GM10266 (cell line): ENCODE measurements at regions not wholly inside any gene's neighbourhood (a gene's known extent, or its start where the extent isn't known, plus 50 kb on each side); places are given as distances from the start of the nearest gene placed in this dataset.

Experiments used
- DNase-seq: peaks from one replicate; pipeline ENCODE4 v3.0.0; 2012; ENCODE audit errors: extremely low spot score
- TF ChIP-seq, protein P1 (sequence below): IDR thresholded peaks from 2 replicates; pipeline ENCODE4 v1.5.1; 2012; ENCODE audit warnings: mild to moderate bottlenecking, low read depth; ENCODE audit not compliant: control insufficient read depth, insufficient read depth; ENCODE audit errors: missing control alignments

DNA sequence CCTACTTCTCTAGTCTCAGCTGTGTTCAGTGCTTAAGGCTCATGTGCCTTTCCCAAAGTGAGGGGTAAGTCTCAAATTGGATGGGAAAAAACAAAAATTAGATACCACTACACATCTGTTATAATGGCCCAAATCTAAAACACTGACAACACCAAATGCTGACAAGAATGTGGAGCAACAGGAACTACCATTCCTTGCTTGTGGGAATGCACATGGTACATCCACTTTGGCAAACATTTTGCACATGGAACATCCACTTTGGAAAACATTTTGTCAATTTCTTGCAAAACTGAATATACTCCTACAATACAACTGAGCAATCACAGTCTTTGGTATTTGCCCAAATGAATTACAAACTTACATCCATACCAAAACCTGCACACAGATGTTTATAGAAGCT lies 109.3 kb downstream of the TENT5A start:
- no peak for DNase-seq

DNA sequence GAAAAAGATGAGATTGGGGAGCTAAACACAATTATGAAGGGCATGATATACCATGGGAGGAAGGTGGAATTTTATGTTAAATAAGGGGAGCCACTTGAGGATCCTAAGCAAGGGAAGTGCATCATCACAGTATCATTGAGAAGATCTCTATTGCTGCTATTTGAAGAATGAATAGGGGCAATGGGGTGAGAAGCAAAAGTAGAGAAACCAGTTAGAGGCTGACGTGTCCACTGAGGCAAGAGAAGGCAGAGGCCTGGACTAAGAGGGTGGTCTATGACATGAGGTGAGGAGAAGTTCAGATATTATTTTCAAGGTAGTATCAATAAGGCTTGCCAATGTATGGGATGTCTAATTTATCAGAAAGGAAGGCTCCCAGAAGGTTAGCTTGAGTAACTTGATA lies 111.6 kb downstream of the TENT5A start:
- no peak for DNase-seq
- TF ChIP-seq, protein P1, sequence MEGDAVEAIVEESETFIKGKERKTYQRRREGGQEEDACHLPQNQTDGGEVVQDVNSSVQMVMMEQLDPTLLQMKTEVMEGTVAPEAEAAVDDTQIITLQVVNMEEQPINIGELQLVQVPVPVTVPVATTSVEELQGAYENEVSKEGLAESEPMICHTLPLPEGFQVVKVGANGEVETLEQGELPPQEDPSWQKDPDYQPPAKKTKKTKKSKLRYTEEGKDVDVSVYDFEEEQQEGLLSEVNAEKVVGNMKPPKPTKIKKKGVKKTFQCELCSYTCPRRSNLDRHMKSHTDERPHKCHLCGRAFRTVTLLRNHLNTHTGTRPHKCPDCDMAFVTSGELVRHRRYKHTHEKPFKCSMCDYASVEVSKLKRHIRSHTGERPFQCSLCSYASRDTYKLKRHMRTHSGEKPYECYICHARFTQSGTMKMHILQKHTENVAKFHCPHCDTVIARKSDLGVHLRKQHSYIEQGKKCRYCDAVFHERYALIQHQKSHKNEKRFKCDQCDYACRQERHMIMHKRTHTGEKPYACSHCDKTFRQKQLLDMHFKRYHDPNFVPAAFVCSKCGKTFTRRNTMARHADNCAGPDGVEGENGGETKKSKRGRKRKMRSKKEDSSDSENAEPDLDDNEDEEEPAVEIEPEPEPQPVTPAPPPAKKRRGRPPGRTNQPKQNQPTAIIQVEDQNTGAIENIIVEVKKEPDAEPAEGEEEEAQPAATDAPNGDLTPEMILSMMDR = no peak

More for the DNA sequence above, 109.3 kb downstream of the TENT5A start:
- TF ChIP-seq, protein P1 = no peak

DNA sequence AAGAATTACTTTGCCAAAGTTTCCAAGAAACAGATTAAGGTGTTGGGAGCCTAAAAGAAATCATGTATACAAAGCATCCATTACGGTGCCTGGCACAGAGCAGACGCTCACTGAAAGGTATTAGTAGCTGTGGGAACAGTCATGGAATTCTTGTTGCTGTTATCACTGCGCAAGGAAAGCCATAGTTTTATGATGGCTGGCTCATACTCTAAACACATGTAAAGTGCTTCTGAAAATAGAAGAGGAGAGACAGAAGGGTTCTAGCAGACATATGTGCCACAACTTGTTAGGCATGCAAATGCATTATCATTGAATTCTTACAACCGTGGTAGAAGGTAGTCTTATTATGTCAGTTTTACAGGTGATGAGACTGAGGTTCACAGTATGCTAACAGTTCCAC lies 112.4 kb downstream of the TENT5A start:
- no peak for DNase-seq
- TF ChIP-seq, protein P1 = no peak

DNA sequence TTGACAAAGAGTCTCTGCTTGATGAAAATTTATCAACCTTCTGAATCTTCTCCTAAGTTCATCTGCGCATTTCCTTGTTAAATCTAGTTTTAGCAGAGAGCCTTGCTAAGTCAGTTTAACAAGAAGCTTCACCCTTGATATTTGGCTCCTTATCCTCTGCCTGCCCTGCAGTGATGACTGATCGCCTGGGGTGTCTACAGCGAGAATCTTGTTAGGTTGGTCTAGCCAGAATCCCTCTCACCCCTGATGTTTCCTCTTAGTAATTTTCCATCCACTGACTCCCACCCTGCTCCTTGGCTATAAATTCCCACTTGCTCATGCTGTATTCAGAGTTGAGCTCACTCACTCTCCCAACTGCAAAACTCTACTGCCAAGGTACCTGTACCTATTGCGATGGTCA lies 114.1 kb downstream of the TENT5A start:
- no peak for DNase-seq
- TF ChIP-seq, protein P1 = no peak

DNA sequence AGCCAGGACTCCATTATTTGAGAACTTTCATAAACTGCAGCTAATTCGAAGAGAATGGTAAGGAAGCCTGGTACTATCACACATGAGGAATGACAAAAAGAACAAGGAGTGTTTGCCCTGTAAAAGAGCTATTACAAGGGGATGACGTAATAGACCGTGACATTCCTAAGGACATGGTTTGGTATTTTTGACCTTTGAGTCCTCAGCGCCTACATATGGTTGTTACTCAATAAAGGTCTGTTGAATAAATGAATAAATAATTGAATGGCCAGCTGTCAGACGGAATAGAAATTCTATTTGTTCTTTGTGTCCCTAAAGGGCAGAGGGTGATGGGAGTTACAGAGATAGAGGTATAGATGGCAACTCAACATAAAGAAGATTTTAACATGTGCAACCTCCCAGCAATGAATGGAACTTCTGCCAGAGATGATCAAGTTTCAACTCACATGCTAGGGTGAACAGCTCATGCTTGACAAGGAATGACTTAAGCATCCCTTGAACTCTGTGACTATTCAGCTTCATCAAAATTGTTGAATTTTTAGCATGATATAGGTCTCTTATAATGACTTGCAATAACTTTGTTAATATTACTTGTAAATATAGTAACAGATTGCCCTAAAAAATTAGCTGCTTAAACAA lies 115.4 kb downstream of the TENT5A start:
- TF ChIP-seq, protein P1 = no peak
- no peak for DNase-seq

DNA sequence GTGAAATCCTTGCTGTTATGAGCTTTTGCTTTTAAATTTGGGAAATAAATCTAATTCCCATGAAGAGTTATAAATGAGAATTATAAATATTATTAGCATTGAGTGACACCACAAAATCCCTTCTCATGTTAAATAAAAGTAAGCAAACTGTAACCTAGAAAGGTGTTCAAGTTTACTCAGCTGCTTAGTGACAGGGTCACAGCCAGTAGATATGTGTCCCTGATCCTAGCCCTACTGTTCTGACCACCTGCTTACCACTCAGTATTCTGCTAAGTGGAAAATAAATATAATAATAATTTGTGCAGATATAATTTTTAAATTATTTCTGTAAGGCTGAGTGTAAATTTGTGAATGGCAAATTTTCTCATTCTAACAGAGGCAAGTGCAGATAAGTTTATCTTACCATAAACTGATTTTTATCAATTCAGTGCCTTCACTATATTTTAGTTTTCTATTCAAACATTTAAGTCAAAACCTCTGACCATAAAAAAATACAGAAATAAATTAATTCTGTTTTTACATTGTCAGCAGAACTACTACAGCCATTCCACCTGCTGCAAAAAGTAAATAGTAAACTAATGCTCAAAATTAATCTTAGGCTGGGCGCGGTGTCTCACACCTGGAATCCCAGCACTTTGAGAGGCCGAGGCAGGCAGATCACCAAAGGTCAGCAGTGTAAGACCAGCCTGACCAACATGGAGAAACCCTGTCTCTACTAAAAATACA lies 118.2 kb downstream of the TENT5A start:
- DNase-seq = no peak
- TF ChIP-seq, protein P1 = no peak

DNA sequence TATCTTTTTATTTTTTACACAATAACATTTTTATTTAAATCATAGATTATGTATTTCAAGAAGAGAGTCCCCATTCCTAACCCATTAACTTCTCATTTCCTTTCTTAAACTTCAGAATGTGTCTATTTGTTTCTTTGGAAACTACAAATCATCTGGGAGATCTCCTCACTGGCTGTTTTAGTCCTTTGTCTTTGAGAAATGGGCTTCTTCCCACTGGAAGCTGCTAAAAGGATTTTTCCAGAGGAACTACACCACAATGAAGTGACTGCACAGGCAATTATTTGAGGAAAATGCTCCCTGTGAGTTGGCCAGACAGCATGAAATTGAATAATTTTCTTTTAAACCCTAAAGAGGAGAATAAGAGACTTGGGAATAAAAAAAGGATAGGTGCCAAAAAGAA lies 119.1 kb downstream of the TENT5A start:
- TF ChIP-seq, protein P1 = no peak
- DNase-seq = no peak
